ENCODE measurements at regions not wholly inside any gene's neighbourhood (a gene's known extent, or its start where the extent isn't known, plus 50 kb on each side); places are given as distances from the start of the nearest gene placed in this dataset.

DNA sequence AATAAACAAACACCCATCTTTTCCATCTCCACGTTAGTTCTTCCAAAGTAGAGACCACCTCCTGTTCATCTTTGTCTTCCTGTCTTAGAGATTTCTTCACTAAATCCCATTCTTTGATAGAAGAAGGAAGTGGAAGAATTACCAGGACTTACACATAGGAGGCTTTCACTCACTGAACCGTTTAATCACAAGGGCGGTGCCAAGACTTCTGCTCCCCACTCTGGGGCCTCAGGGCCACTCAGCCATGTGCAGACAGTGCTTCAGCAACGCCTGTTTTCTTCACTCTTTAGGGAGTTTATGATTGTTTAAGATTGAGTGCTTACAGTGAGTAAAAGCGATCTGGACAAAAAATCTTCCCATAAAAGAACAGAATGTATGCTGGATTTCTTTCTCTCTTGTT is 63.9 kb upstream of the SORCS3 start:
- Histone ChIP-seq H3K36me3 (ENCODE audit: low read depth, missing control alignments) (no peaks in the 10 kb centered on the region), H3K9me3 (no peaks in the 10 kb centered on the region), H3K27ac (no peak overlapping the region), H3K4me1 (peaks cover 4% of the 10 kb centered on the region), H3K4me3 (no peak overlapping the region), H3K27me3 (no peaks in the 10 kb centered on the region)
- no peak for DNase-seq
- intact Hi-C loops (cut with DNase I; ENCODE audit: low total_unique reads): no loop called here
- no peak for TF ChIP-seq POLR2A (IDR thresholded peaks at IDR 0.05)
- TF ChIP-seq, protein P1, sequence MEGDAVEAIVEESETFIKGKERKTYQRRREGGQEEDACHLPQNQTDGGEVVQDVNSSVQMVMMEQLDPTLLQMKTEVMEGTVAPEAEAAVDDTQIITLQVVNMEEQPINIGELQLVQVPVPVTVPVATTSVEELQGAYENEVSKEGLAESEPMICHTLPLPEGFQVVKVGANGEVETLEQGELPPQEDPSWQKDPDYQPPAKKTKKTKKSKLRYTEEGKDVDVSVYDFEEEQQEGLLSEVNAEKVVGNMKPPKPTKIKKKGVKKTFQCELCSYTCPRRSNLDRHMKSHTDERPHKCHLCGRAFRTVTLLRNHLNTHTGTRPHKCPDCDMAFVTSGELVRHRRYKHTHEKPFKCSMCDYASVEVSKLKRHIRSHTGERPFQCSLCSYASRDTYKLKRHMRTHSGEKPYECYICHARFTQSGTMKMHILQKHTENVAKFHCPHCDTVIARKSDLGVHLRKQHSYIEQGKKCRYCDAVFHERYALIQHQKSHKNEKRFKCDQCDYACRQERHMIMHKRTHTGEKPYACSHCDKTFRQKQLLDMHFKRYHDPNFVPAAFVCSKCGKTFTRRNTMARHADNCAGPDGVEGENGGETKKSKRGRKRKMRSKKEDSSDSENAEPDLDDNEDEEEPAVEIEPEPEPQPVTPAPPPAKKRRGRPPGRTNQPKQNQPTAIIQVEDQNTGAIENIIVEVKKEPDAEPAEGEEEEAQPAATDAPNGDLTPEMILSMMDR (IDR thresholded peaks at IDR 0.05): no peak
- 55 to 66% methylated on average over 5 of the region's 5 CpGs for WGBS, 2 donors

DNA sequence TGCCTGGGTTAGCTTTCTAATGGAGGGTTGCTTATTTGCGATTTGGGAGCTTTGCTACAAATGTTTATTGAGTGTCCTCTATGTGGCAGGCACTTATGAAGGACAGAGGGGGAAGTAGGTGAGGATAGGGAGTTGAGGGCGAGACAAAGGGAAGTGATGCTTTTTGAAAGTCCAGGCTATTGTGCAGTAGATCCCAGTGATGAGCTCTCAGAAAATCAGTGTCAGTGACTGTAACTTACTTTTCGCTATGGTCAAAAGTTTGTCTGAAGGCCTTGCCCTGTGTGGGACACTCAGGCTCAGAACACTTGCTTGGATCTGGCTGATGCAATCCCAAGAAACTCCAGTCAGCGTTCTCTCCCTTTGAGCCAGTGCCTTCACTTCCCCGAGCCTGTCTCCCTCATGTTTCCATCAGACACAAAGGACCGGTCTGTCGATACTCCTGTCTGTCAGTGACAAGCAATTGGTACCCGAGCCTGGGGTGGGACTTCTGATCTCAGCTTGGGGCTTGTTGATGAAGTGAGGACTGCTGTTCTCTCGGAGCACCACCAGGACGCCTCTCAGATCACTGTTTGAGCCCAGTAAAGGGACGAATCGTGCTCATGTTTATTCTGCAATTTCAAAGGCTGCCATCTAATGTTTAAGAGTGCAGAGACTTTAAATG is 63.1 kb upstream of the SORCS3 start:
- DNase-seq: no peak
- intact Hi-C loops (cut with DNase I; ENCODE audit: low total_unique reads): no loop called here
- no peaks in the 10 kb centered on the region for H3K36me3 ChIP-seq (ENCODE audit: low read depth, missing control alignments)
- no peaks in the 10 kb centered on the region for H3K27me3 ChIP-seq
- WGBS, 2 donors: 76 to 79% methylated on average over 12 of the region's 12 CpGs
- TF ChIP-seq POLR2A (IDR thresholded peaks at IDR 0.05): no peak
- TF ChIP-seq, protein P1 (IDR thresholded peaks at IDR 0.05): no peak
- no peaks in the 10 kb centered on the region for H3K9me3 ChIP-seq
- peaks cover 4% of the 10 kb centered on the region for H3K4me1 ChIP-seq
- H3K4me3 ChIP-seq: no peak overlapping the region
- H3K27ac ChIP-seq: no peak overlapping the region

DNA sequence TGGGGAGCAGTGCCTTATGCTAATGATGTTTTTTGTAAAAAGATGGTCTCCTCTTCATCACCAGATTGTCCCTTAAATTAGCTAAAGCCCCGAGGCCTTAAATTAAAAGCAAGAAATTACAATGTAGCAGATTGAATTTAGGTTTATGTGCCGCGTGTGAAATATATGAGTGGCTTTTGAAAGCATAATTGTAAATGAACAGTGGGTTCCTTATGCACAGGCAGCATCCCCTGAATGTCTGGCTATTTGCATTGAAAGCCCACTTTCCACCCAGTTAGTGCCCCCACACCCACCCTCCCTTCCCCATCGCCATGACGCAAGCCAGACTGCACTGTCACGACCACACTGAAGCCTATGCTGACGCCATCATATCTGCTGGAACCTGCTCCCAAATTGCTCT is 62.4 kb upstream of the SORCS3 start:
- H3K27me3 ChIP-seq: no peaks in the 10 kb centered on the region
- H3K36me3 ChIP-seq (ENCODE audit: low read depth, missing control alignments): no peaks in the 10 kb centered on the region
- DNase-seq: no peak
- intact Hi-C loops (cut with DNase I; ENCODE audit: low total_unique reads): no loop called here
- peaks cover 4% of the 10 kb centered on the region for H3K4me1 ChIP-seq
- H3K4me3 ChIP-seq: no peak overlapping the region
- no peak overlapping the region for H3K27ac ChIP-seq
- TF ChIP-seq, protein P1 (IDR thresholded peaks at IDR 0.05): no peak
- TF ChIP-seq POLR2A (IDR thresholded peaks at IDR 0.05): no peak
- H3K9me3 ChIP-seq: no peaks in the 10 kb centered on the region
- 78 to 81% methylated on average over 7 of the region's 7 CpGs for WGBS, 2 donors

DNA sequence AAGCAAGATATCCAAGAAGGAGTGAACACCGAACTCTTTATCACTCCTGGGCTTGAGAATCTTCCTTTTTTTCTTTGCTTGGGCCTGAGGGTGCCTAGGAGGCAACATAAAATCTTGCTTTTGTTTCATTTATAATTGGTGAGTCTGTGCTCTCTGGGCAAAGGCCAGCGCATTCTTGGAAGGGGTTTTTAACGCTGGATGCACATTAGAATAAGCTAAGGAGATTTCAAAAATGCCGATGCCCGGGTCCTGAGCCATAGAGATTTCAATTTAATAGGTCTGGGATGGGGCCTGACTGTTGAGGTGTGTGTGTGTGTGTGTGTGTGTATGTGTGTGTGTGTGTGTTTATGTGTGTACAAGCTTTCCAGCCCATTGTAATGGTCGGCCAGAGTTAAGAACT is 62.0 kb upstream of the SORCS3 start:
- H3K27me3 ChIP-seq: no peaks in the 10 kb centered on the region
- H3K27ac ChIP-seq: no peak overlapping the region
- DNase-seq: no peak
- no peak overlapping the region for H3K4me3 ChIP-seq
- TF ChIP-seq POLR2A (IDR thresholded peaks at IDR 0.05): no peak
- TF ChIP-seq, protein P1 (IDR thresholded peaks at IDR 0.05): no peak
- peaks cover 4% of the 10 kb centered on the region for H3K4me1 ChIP-seq
- WGBS, 2 donors: 73 to 79% methylated on average over 6 of the region's 6 CpGs
- H3K36me3 ChIP-seq (ENCODE audit: low read depth, missing control alignments): no peaks in the 10 kb centered on the region
- intact Hi-C loops (cut with DNase I; ENCODE audit: low total_unique reads): no loop called here
- H3K9me3 ChIP-seq: no peaks in the 10 kb centered on the region

DNA sequence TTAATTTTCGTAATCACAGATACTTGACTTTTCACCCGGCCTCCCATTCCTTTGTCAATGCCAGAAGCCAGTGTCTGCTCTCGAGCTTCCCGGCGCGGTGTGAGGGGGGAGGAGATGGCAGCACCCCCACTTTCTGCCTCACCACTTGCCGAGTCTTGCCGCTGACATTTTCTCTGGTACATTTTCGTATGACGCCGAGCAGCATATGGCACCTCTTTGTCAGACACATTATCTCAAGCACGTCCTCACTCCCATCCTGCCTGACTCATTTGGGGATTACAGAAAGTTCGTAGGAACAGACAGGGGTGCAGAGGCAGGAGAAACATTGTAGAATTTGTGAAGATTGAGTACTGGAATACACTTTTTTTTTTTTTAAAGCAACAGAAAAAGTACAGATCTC is 60.8 kb upstream of the SORCS3 start:
- DNase-seq: no peak

More for the DNA sequence above, 60.8 kb upstream of the SORCS3 start:
- Histone ChIP-seq H3K27ac (no peak overlapping the region), H3K9me3 (no peaks in the 10 kb centered on the region), H3K4me3 (no peak overlapping the region), H3K27me3 (no peaks in the 10 kb centered on the region), H3K36me3 (ENCODE audit: low read depth, missing control alignments) (no peaks in the 10 kb centered on the region), H3K4me1 (peaks cover 4% of the 10 kb centered on the region)
- intact Hi-C loops (cut with DNase I; ENCODE audit: low total_unique reads): no loop called here
- TF ChIP-seq, protein P1 (IDR thresholded peaks at IDR 0.05): no peak
- TF ChIP-seq POLR2A (IDR thresholded peaks at IDR 0.05): no peak
- WGBS, 2 donors: 10 to 17% methylated on average over 13 of the region's 13 CpGs

Data from testis (tissue), 2 donors.